GM12878 (cell line): ENCODE measurements at regions not wholly inside any gene's neighbourhood (a gene's known extent, or its start where the extent isn't known, plus 50 kb on each side); places are given as distances from the start of the nearest gene placed in this dataset. TPM values are rescaled to one million over a fixed set of nuclear protein-coding genes. Genes with fewer than 3 reads are reported as not detected.

ENCODE experiments used
- ATAC-seq: fragments of 200-7000 bp; cut with Tn5 transposase; 3 replicates; pipeline ENCODE4 v1.9.1; 2020; ENCODE audit warnings: mild to moderate bottlenecking, moderate library complexity
- BruUV-seq: library from RNA; stranded (reverse); fragments of 400-500 nt; replicated peaks from 2 replicates; lab custom pipeline; 2021; lab: Mats Ljungman, UMichigan
- CTCF ChIA-PET: fragments of 300-600 bp; sonication (Branson Sonifier 250); formaldehyde crosslinking; extraction: SDS; loops from one replicate; lab custom pipeline; 2021; ENCODE audit warnings: inconsistent platforms; lab: Yijun Ruan, JAX
- POLR2A ChIA-PET: fragments of 350-600 bp; formaldehyde crosslinking; extraction: SDS; loops from one replicate; lab custom pipeline; 2021; ENCODE audit warnings: inconsistent platforms; lab: Charles Lee
- RAD21 ChIA-PET: fragments of 300-600 bp; sonication (Branson Sonifier 250); formaldehyde crosslinking; loops from one replicate; lab custom pipeline; 2023; ENCODE audit warnings: antibody characterized with exemption; ENCODE audit not compliant: unreplicated experiment; lab: Charles Lee
- SMC1A ChIA-PET: fragments of 300-600 bp; sonication (Branson Sonifier 250); formaldehyde crosslinking; loops from one replicate; lab custom pipeline; 2023; ENCODE audit not compliant: unreplicated experiment, uncharacterized antibody; lab: Charles Lee
- DNase-seq: peaks from one replicate; pipeline ENCODE4 v3.0.0-alpha.2; 2011; ENCODE audit warnings: low read depth, low spot score
- FAIRE-seq: peaks from 3 replicates; lab custom pipeline; 2011; peaks lifted over from hg19 to GRCh38; lab: Jason Lieb, UNC
- H2AFZ ChIP-seq: 2 replicates; pipeline ENCODE4 v1.6.0; 2011; ENCODE audit warnings: low read depth, low read length, control low read depth; ENCODE audit not compliant: control insufficient read depth
- H3K27ac ChIP-seq: 2 replicates; pipeline ENCODE4 v1.5.1; 2011; ENCODE audit warnings: control low read depth; ENCODE audit not compliant: control insufficient read depth, insufficient read depth
- H3K27me3 ChIP-seq, 2 experiments: replicated peaks in 1 of 2; 2 replicates each; pipeline versions ENCODE4 v1.6.0 to v1.6.1; 2011; ENCODE audit warnings: low read length in 1 of 2; ENCODE audit not compliant: control insufficient read depth in 2 of 2, insufficient read depth in 2 of 2
- H3K36me3 ChIP-seq, 2 experiments: 2 replicates each; pipeline ENCODE4 v1.5.1; 2011; ENCODE audit warnings: low read length in 1 of 2; ENCODE audit not compliant: control insufficient read depth in 2 of 2, insufficient read depth in 2 of 2
- H3K4me1 ChIP-seq: 2 replicates; pipeline ENCODE4 v1.6.1; 2011; ENCODE audit warnings: mild to moderate bottlenecking, low read length, moderate library complexity, mixed read lengths; ENCODE audit not compliant: control insufficient read depth, insufficient read depth
- H3K4me2 ChIP-seq: 2 replicates; pipeline ENCODE4 v1.6.0; 2011; ENCODE audit warnings: control low read depth; ENCODE audit not compliant: control insufficient read depth, insufficient read depth
- H3K4me3 ChIP-seq: fragments of 200-600 bp; sonication (generic); 2 replicates; pipeline ENCODE4 v1.5.1; 2016
- H3K79me2 ChIP-seq: 2 replicates; pipeline ENCODE4 v1.6.0; 2011; ENCODE audit warnings: low read length; ENCODE audit not compliant: control insufficient read depth, insufficient read depth
- H3K9ac ChIP-seq: 2 replicates; pipeline ENCODE4 v1.8.0; 2011; ENCODE audit warnings: low read length, control low read depth, mixed read lengths; ENCODE audit not compliant: control insufficient read depth, insufficient read depth
- H3K9me3 ChIP-seq: replicated peaks from 3 replicates; pipeline ENCODE4 v1.5.1; 2011; ENCODE audit warnings: mild to moderate bottlenecking, low read length; ENCODE audit not compliant: control insufficient read depth, insufficient read depth
- H4K20me1 ChIP-seq: 2 replicates; pipeline ENCODE4 v1.6.0; 2011; ENCODE audit not compliant: control insufficient read depth, insufficient read depth
- BACH1 ChIP-seq: fragments of 450-650 bp; IDR thresholded peaks from 2 replicates; pipeline ENCODE4 v1.6.1; 2017; ENCODE audit warnings: mild to moderate bottlenecking, borderline replicate concordance
- CBX5 ChIP-seq: sonication (generic); IDR thresholded peaks from 2 replicates; pipeline ENCODE4 v1.6.1; 2016; ENCODE audit warnings: low read depth, moderate library complexity, mild to moderate bottlenecking, inconsistent platforms
- IKZF1 ChIP-seq: fragments of 450-650 bp; conservative IDR thresholded peaks from 2 replicates; pipeline ENCODE4 v1.6.1; 2017; ENCODE audit warnings: antibody characterized with exemption, mild to moderate bottlenecking
- TARDBP ChIP-seq: IDR thresholded peaks from 2 replicates; pipeline ENCODE4 v1.6.1; 2016; ENCODE audit warnings: borderline replicate concordance
- ZSCAN29 ChIP-seq: fragments of 450-650 bp; IDR thresholded peaks from 2 replicates; pipeline ENCODE4 v1.6.1; 2017; ENCODE audit warnings: mild to moderate bottlenecking, moderate library complexity
- WGBS: methylation state at CpG from one replicate; pipeline ENCODE4 v1.1.6; 2016; ENCODE audit warnings: low lambda C conversion rate; ENCODE audit not compliant: insufficient replicate concordance, insufficient coverage; ENCODE audit errors: missing lambda C conversion rate; 5-methylcytosine and 5-hydroxymethylcytosine counted together
- in situ Hi-C: fragments of 300-500 bp; cut with MboI; formaldehyde crosslinking; loops from 9 replicates; pipeline ENCODE4 v1.14.3; 2018; ENCODE audit warnings: mixed read lengths
- intact Hi-C: fragments of 100-400 bp; cut with micrococcal nuclease; formaldehyde crosslinking; loops from one replicate; pipeline ENCODE4 v1.14.2; 2022; ENCODE audit not compliant: unreplicated experiment
- small RNA-seq: library from RNA; depleted of rRNA; stranded (forward); fragments of <200 nt; gene quantifications from one replicate; pipeline ENCODE3, GENCODE V24; 2014
- TF ChIP-seq, protein P1 (sequence below): fragments of 450-650 bp; IDR thresholded peaks from 2 replicates; pipeline ENCODE4 v1.6.1; 2016; ENCODE audit warnings: mild to moderate bottlenecking, moderate library complexity, borderline replicate concordance

DNA sequence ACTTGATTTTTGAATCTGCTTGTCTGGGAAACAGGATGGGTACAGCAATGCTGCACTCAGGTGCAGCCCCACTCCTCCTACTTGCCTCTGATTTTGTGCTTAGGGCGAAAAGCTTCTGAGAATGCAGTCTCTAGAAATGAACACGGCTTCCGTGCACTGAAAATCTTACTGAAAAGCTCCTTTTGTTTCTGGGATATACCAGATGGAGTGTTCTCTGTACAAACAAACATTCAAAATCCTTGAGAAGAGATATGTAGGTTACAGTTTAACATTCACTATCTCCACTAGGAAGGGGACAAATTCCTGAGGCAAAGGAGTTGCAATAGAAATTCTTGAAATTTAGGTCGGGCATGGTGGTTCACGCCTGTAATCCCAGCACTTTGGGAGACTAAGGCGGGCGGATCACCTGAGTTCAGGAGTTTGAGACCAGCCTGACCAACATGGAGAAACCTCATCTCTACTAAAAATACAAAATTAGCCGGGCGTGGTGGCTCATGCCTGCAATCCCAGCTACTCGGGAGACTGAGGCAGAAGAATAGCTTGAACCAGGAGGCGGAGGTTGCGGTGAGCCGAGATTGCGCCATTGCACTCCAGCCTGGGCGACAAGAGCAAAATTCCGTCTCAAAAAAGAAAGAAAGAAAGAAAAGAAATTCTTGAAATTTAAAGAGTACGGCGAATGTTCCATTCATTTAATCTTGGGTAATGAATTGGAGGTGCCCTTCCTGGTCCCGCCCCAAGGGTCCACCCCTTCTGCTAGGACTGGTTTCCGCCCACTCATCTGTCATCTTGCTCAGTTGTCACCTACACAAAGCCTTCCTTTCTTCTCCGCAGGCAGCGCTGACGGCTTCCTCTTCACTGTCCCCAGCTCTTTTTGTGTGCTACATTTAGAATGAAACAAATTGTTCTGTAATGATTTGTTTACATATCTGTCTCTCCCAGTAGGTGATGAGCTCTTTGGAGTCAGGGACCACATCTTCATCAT, 92.4 kb downstream of the SOCS6 start:
- Histone ChIP-seq H3K4me2 (no peak overlapping the region), H3K9me3 (no peaks in the 10 kb centered on the region), H3K4me3 (no peak overlapping the region), H3K36me3 (no peaks in the 10 kb centered on the region), H2AFZ (no peak overlapping the region), H3K4me1 (no peaks in the 10 kb centered on the region), H3K9ac (no peak overlapping the region), H3K27ac (no peak overlapping the region), H3K27me3 (no peaks in the 10 kb centered on the region), H4K20me1 (no peaks in the 10 kb centered on the region), H3K79me2 (no peaks in the 10 kb centered on the region)
- TF ChIP-seq TARDBP (no peak), IKZF1 (no peak), CBX5 (no peak), BACH1 (no peak), ZSCAN29 (no peak)
- TF ChIP-seq, protein P1, sequence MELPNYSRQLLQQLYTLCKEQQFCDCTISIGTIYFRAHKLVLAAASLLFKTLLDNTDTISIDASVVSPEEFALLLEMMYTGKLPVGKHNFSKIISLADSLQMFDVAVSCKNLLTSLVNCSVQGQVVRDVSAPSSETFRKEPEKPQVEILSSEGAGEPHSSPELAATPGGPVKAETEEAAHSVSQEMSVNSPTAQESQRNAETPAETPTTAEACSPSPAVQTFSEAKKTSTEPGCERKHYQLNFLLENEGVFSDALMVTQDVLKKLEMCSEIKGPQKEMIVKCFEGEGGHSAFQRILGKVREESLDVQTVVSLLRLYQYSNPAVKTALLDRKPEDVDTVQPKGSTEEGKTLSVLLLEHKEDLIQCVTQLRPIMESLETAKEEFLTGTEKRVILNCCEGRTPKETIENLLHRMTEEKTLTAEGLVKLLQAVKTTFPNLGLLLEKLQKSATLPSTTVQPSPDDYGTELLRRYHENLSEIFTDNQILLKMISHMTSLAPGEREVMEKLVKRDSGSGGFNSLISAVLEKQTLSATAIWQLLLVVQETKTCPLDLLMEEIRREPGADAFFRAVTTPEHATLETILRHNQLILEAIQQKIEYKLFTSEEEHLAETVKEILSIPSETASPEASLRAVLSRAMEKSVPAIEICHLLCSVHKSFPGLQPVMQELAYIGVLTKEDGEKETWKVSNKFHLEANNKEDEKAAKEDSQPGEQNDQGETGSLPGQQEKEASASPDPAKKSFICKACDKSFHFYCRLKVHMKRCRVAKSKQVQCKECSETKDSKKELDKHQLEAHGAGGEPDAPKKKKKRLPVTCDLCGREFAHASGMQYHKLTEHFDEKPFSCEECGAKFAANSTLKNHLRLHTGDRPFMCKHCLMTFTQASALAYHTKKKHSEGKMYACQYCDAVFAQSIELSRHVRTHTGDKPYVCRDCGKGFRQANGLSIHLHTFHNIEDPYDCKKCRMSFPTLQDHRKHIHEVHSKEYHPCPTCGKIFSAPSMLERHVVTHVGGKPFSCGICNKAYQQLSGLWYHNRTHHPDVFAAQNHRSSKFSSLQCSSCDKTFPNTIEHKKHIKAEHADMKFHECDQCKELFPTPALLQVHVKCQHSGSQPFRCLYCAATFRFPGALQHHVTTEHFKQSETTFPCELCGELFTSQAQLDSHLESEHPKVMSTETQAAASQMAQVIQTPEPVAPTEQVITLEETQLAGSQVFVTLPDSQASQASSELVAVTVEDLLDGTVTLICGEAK = no peak
- 49% methylated on average over 23 of the region's 23 CpGs for WGBS
- no peak for DNase-seq
- POLR2A ChIA-PET = no interaction called here
- CTCF ChIA-PET = interaction anchor here (1.5 kb wide), 1 partner anchor 52 kb away, joined by 3 read pairs; no protein-coding TSS in a partner anchor
- in situ Hi-C loops = no loop called here
- BruUV-seq = no TSS peak
- SMC1A ChIA-PET = interaction anchor here (0.7 to 1.0 kb wide), 2 partner anchors 15 to 70 kb away, joined by 3 read pairs; no protein-coding TSS in a partner anchor
- intact Hi-C loops = no loop called here
- no peak for FAIRE-seq
- no peak; the same call in 2 of the 3 replicates for ATAC-seq
- RAD21 ChIA-PET = no interaction called here

Small RNAs in the stretch of these regions (small RNA-seq; reads per million reads assigned to genes)
- not detected for gene RN7SL795P
